Liver (tissue), 3 donors: ENCODE measurements at regions not wholly inside any gene's neighbourhood (a gene's known extent, or its start where the extent isn't known, plus 50 kb on each side); places are given as distances from the start of the nearest gene placed in this dataset.

Source experiments
- FOXA1 ChIP-seq: IDR thresholded peaks from 2 replicates; pipeline ENCODE4 v1.6.1; 2016; ENCODE audit warnings: antibody characterized with exemption
- JUND ChIP-seq, 2 donors: IDR thresholded peaks; 2 replicates each; pipeline ENCODE4 v1.6.1; 2016; ENCODE audit warnings: antibody characterized with exemption in 2 of 2
- RXRA ChIP-seq, 2 donors: IDR thresholded peaks; 2 replicates each; pipeline ENCODE4 v1.6.1; 2017 to 2018; ENCODE audit warnings: antibody characterized with exemption in 2 of 2, mild to moderate bottlenecking in 1 of 2
- SP1 ChIP-seq: IDR thresholded peaks from 2 replicates; pipeline ENCODE4 v1.6.1; 2018; ENCODE audit warnings: antibody characterized with exemption, mild to moderate bottlenecking
- TAF1 ChIP-seq: conservative IDR thresholded peaks from 2 replicates; pipeline ENCODE4 v1.6.1; 2016; ENCODE audit warnings: antibody characterized with exemption, mild to moderate bottlenecking
- YY1 ChIP-seq: IDR thresholded peaks from 2 replicates; pipeline ENCODE4 v1.6.1; 2016; ENCODE audit warnings: antibody characterized with exemption, mild to moderate bottlenecking
- TF ChIP-seq, protein P1 (sequence below): fragments of 150-350 bp; IDR thresholded peaks from 2 replicates; pipeline ENCODE4 v1.5.1; 2017; ENCODE audit warnings: improper control_type of control experiment, low read depth, low read length; ENCODE audit not compliant: missing input control
- TF ChIP-seq, protein P2 (sequence below): IDR thresholded peaks from 2 replicates; pipeline ENCODE4 v1.6.1; 2016; ENCODE audit warnings: antibody characterized with exemption
- donor health status: healthy.
- donor health status: healthy.

DNA sequence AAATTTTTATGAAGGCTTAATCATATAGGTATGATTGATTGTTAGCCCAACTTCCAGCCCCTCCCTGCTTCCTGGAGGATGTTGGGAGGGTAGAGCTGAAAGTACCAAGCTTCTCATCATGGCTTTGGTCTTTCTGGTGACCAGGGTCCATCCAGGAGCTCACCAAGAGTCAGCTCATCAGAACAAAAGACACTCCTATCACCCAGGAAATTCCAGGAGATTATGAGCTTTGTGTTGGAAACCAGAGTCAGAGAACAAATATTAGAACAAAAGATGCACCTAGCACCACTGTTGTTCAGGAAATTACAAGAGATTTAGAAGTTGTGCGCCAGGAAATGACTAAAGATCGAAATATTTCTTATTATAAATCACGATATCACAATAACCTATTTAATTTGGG, 119.9 kb upstream of the THUMPD2 start:
- TF ChIP-seq, protein P1, sequence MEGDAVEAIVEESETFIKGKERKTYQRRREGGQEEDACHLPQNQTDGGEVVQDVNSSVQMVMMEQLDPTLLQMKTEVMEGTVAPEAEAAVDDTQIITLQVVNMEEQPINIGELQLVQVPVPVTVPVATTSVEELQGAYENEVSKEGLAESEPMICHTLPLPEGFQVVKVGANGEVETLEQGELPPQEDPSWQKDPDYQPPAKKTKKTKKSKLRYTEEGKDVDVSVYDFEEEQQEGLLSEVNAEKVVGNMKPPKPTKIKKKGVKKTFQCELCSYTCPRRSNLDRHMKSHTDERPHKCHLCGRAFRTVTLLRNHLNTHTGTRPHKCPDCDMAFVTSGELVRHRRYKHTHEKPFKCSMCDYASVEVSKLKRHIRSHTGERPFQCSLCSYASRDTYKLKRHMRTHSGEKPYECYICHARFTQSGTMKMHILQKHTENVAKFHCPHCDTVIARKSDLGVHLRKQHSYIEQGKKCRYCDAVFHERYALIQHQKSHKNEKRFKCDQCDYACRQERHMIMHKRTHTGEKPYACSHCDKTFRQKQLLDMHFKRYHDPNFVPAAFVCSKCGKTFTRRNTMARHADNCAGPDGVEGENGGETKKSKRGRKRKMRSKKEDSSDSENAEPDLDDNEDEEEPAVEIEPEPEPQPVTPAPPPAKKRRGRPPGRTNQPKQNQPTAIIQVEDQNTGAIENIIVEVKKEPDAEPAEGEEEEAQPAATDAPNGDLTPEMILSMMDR = no peak
- TF ChIP-seq SP1 = no peak
- TF ChIP-seq JUND (IDR thresholded peaks at IDR 0.05) = no peak
- TF ChIP-seq, protein P2, sequence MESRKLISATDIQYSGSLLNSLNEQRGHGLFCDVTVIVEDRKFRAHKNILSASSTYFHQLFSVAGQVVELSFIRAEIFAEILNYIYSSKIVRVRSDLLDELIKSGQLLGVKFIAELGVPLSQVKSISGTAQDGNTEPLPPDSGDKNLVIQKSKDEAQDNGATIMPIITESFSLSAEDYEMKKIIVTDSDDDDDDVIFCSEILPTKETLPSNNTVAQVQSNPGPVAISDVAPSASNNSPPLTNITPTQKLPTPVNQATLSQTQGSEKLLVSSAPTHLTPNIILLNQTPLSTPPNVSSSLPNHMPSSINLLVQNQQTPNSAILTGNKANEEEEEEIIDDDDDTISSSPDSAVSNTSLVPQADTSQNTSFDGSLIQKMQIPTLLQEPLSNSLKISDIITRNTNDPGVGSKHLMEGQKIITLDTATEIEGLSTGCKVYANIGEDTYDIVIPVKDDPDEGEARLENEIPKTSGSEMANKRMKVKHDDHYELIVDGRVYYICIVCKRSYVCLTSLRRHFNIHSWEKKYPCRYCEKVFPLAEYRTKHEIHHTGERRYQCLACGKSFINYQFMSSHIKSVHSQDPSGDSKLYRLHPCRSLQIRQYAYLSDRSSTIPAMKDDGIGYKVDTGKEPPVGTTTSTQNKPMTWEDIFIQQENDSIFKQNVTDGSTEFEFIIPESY = no peak
- no peak for TF ChIP-seq RXRA (IDR thresholded peaks at IDR 0.05)
- TF ChIP-seq YY1 = no peak
- TF ChIP-seq TAF1 = no peak
- no peak for TF ChIP-seq FOXA1
